Smooth muscle cell (in vitro differentiated cells): ENCODE measurements at regions not wholly inside any gene's neighbourhood (a gene's known extent, or its start where the extent isn't known, plus 50 kb on each side); places are given as distances from the start of the nearest gene placed in this dataset.

Experiments
- DNase-seq: peaks from one replicate; lab custom pipeline; 2025; ENCODE audit not compliant: unreplicated experiment; lab: John Stamatoyannopoulos, UW
- H2AFZ ChIP-seq: fragments of 200-600 bp; sonication (generic); 2 replicates; pipeline ENCODE4 v1.6.0; 2016; ENCODE audit warnings: antibody characterized with exemption, low read depth, mild to moderate bottlenecking
- H3F3A ChIP-seq: fragments of 200-600 bp; sonication (generic); 2 replicates; pipeline ENCODE4 v1.6.0; 2017; ENCODE audit warnings: antibody characterized with exemption, low read depth
- H3K27ac ChIP-seq: fragments of 200-600 bp; sonication (generic); 2 replicates; pipeline ENCODE4 v1.5.1; 2016; ENCODE audit warnings: low read depth, mild to moderate bottlenecking
- H3K27me3 ChIP-seq: fragments of 200-600 bp; sonication (generic); 2 replicates; pipeline ENCODE4 v1.6.1; 2016; ENCODE audit warnings: low read depth, mild to moderate bottlenecking
- H3K36me3 ChIP-seq: fragments of 200-600 bp; sonication (generic); 2 replicates; pipeline ENCODE4 v1.5.1; 2016; ENCODE audit warnings: low read depth
- H3K4me1 ChIP-seq: fragments of 200-600 bp; sonication (generic); 2 replicates; pipeline ENCODE4 v1.5.1; 2016; ENCODE audit warnings: low read depth
- H3K4me2 ChIP-seq: fragments of 200-600 bp; sonication (generic); 2 replicates; pipeline ENCODE4 v1.6.0; 2016; ENCODE audit warnings: mild to moderate bottlenecking
- H3K4me3 ChIP-seq: fragments of 200-600 bp; sonication (generic); 2 replicates; pipeline ENCODE4 v1.5.1; 2016; ENCODE audit warnings: mild to moderate bottlenecking
- H3K79me2 ChIP-seq: fragments of 200-600 bp; sonication (generic); 2 replicates; pipeline ENCODE4 v1.6.0; 2016; ENCODE audit warnings: low read depth, mild to moderate bottlenecking
- H3K9ac ChIP-seq: fragments of 200-600 bp; sonication (generic); 2 replicates; pipeline ENCODE4 v1.6.0; 2016; ENCODE audit warnings: low read depth
- H3K9me3 ChIP-seq: fragments of 200-600 bp; sonication (generic); replicated peaks from 2 replicates; pipeline ENCODE4 v1.5.1; 2016; ENCODE audit warnings: low read depth
- H4K20me1 ChIP-seq: fragments of 200-600 bp; sonication (generic); 2 replicates; pipeline ENCODE4 v1.6.0; 2016; ENCODE audit warnings: low read depth
- CTCF ChIP-seq: fragments of 200-600 bp; sonication (generic); IDR thresholded peaks from 2 replicates; pipeline ENCODE4 v1.5.1; 2017; ENCODE audit warnings: borderline replicate concordance, mild to moderate bottlenecking, antibody characterized with exemption; ENCODE audit not compliant: insufficient read depth, poor library complexity, severe bottlenecking
- WGBS: methylation state at CpG from one replicate; pipeline ENCODE4 v1.1.7; 2016; ENCODE audit warnings: low lambda C conversion rate; 5-methylcytosine and 5-hydroxymethylcytosine counted together

DNA sequence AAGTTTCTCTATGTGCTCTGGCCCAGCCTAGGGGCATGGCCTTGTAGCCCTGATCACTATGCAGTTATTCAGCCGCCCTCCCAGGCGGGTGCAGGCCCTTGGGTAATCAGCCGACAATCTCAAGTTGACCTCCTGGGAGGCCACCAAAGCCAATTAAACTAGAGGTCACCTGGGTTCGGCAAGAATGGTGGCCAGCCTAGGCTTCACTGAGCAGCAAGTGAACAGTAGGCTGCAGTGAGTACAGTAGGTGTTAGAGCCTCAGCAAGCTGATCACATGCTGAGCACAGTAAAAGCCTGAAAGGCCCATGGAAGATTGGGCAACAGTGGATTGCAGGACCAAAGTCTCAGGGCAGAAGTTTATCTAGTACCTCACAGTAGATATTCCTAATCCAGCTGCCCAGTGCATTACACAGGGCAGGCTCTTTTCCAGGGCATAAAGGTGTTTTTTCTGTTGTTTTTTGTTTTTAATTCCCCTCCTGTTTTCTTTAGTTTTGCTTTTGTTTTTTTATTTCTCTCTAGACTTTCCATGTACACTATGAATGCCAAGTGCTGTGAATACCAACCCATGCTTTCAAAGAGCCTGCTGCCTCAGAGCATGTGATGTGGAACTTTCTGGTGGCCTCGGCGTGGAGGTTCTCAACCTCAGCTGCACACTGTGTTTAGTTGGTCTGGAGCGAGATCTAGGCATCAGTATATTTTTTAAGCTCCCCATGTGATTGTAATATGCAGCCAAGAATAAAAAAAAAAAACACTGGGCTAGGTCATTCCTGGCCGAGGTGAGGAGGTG, 55.9 kb upstream of the ATL2 start:
- no peaks in the 10 kb centered on the region for H3K4me1 ChIP-seq
- H3K4me2 ChIP-seq, result no peak overlapping the region
- TF ChIP-seq CTCF, result no peak
- H3K27ac ChIP-seq, result no peak overlapping the region
- H2AFZ ChIP-seq, result no peak overlapping the region
- H4K20me1 ChIP-seq, result no peaks in the 10 kb centered on the region
- H3K79me2 ChIP-seq, result no peaks in the 10 kb centered on the region
- H3F3A ChIP-seq, result no peaks in the 10 kb centered on the region
- no peaks in the 10 kb centered on the region for H3K36me3 ChIP-seq
- no peaks in the 10 kb centered on the region for H3K27me3 ChIP-seq
- 85% methylated on average over 8 of the region's 8 CpGs for WGBS
- no peaks in the 10 kb centered on the region for H3K9me3 ChIP-seq
- no peak for DNase-seq
- no peak overlapping the region for H3K9ac ChIP-seq
- no peak overlapping the region for H3K4me3 ChIP-seq

DNA sequence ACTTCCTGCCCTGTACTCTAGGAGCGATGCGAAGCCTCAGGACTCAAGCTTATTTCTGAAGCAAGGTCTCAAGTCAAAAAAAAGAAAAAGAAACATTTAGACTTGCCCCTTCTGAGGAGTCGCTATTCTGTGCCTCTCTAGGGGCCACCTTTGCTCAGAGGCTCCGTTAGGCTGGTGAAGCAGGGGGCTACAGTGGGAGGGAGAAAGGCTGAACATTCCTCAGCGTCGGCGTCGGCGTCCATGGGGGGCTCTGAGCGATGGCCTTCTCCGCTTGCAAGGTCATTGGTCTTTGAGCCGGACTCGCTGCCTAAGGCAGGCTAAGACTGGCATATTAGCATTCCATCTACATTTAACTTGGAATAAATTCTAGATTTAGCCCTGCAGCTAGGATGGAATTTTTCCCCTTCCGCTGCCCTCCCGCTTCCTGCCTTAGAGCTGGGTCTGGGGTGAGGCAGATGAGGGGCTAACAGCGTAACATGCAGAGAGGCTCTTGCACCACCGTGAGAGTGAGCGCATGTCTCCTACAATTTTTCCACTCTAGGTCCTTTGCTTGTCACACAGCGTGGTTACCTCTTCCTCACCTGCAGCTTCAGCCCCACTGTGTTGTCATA, 53.6 kb upstream of the ATL2 start:
- 78% methylated on average over 19 of the region's 19 CpGs for WGBS
- no peak overlapping the region for H3K4me3 ChIP-seq
- H2AFZ ChIP-seq, result no peak overlapping the region
- no peaks in the 10 kb centered on the region for H3K36me3 ChIP-seq
- no peak overlapping the region for H3K27ac ChIP-seq
- no peak for TF ChIP-seq CTCF
- H3K79me2 ChIP-seq, result no peaks in the 10 kb centered on the region
- H3F3A ChIP-seq, result no peaks in the 10 kb centered on the region
- no peaks in the 10 kb centered on the region for H3K4me1 ChIP-seq
- no peak overlapping the region for H3K9ac ChIP-seq
- no peak overlapping the region for H3K4me2 ChIP-seq
- H3K9me3 ChIP-seq, result no peaks in the 10 kb centered on the region
- no peaks in the 10 kb centered on the region for H3K27me3 ChIP-seq
- DNase-seq, result no peak
- H4K20me1 ChIP-seq, result no peaks in the 10 kb centered on the region

DNA sequence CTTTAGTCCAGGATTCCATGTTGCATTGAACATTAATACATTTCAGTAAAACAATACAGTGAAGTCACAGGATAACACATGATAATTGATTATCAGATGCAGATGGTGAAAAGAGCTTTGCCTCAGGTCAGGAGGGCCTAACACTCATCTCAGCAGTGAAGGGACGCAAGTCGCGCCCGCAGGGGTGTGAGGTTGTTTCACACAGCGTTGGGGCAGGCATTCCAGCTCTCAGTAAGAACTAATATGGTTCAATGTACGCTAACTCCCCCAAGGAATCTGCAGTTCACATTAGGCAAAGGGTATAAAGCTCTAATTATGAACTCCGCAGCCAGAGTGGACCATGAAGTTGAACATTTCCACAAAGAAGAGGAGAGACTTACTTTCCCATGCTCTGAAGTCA, 53.1 kb upstream of the ATL2 start:
- WGBS, result 91% methylated on average over 7 of the region's 7 CpGs

More for the DNA sequence above, 53.1 kb upstream of the ATL2 start:
- Histone ChIP-seq H3K79me2 (no peaks in the 10 kb centered on the region), H3K4me1 (no peaks in the 10 kb centered on the region), H3F3A (no peaks in the 10 kb centered on the region), H3K4me3 (no peak overlapping the region), H3K36me3 (no peaks in the 10 kb centered on the region), H3K27ac (no peak overlapping the region), H3K9me3 (no peaks in the 10 kb centered on the region), H3K9ac (no peak overlapping the region), H4K20me1 (no peaks in the 10 kb centered on the region), H2AFZ (no peak overlapping the region), H3K4me2 (no peak overlapping the region), H3K27me3 (no peaks in the 10 kb centered on the region)
- no peak for DNase-seq
- TF ChIP-seq CTCF, result no peak
